ENCODE measurements at regions not wholly inside any gene's neighbourhood (a gene's known extent, or its start where the extent isn't known, plus 50 kb on each side); places are given as distances from the start of the nearest gene placed in this dataset.
"Not testable (repeated sequence)": the region's sequence is repeated elsewhere in the genome, so short reads cannot be mapped to it uniquely, and the experiment has no call there.

GRCh38 chrY:7416406-7416805 lies 504.9 kb upstream of the AMELY start:
- DNase-seq (ENCODE audit: low read depth, low spot score): no peak
- ChIA-PET CTCF (no interaction called here), POLR2A (no interaction called here)
- Histone ChIP-seq H3K27ac (ENCODE audit: low read depth, low read length) (no peak overlapping the region), H3K4me3 (ENCODE audit: low read depth, low read length) (no peak overlapping the region), H3K9me3 (ENCODE audit: control insufficient read depth, insufficient read depth, low read length) (no peaks in the 10 kb centered on the region), H3K27me3 (ENCODE audit: control insufficient read depth, insufficient read depth, low read length) (no peaks in the 10 kb centered on the region)
- no peak for TF ChIP-seq CTCF (IDR thresholded peaks at IDR 0.05; ENCODE audit: low read depth, low read length)

- H3K4me3 ChIP-seq (ENCODE audit: low read depth, low read length): no peak overlapping the region
- CTCF ChIA-PET: no interaction called here
- DNase-seq (ENCODE audit: low read depth, low spot score): no peak
Measured at GRCh38 chrY:7415157-7415633, 503.6 kb upstream of the AMELY start.

DNA sequence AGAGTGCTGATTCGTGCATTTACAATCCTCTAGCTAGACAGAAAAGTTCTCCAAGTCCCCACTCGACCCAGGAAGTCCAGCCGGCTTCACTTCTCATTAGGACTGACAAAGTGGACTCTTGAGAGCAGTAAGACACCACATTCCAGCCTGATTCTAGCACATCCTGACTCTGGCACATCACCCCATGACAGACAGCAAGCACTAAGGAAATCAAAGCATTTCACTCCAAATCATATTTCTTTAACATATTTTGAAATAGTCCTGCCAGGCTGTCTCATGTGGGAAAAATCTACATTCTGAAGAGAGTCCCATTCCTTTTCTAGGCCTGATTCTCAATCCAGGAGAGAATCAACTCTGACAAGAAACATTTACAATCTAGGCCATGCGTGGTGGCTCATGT lies 478.5 kb upstream of the AMELY start:
- peaks cover 9% of the 10 kb centered on the region; the same call in 1 of the 2 replicates for H3K9me3 ChIP-seq (ENCODE audit: control insufficient read depth, insufficient read depth, low read length)
- no peak for TF ChIP-seq CTCF (IDR thresholded peaks at IDR 0.05; ENCODE audit: low read depth, low read length)
- CTCF ChIA-PET: no interaction called here
- no peak overlapping the region for H3K4me3 ChIP-seq (ENCODE audit: low read depth, low read length)
- POLR2A ChIA-PET: no interaction called here
- DNase-seq (ENCODE audit: low read depth, low spot score): no peak
- H3K27ac ChIP-seq (ENCODE audit: low read depth, low read length): no peak overlapping the region
- no peaks in the 10 kb centered on the region for H3K27me3 ChIP-seq (ENCODE audit: control insufficient read depth, insufficient read depth, low read length)

More at GRCh38 chrY:7415157-7415633, 503.6 kb upstream of the AMELY start:
- Histone ChIP-seq H3K27ac (ENCODE audit: low read depth, low read length) (no peak overlapping the region), H3K27me3 (ENCODE audit: control insufficient read depth, insufficient read depth, low read length) (no peaks in the 10 kb centered on the region), H3K9me3 (ENCODE audit: control insufficient read depth, insufficient read depth, low read length) (no peaks in the 10 kb centered on the region)
- TF ChIP-seq CTCF (IDR thresholded peaks at IDR 0.05; ENCODE audit: low read depth, low read length): no peak
- POLR2A ChIA-PET: no interaction called here

DNA sequence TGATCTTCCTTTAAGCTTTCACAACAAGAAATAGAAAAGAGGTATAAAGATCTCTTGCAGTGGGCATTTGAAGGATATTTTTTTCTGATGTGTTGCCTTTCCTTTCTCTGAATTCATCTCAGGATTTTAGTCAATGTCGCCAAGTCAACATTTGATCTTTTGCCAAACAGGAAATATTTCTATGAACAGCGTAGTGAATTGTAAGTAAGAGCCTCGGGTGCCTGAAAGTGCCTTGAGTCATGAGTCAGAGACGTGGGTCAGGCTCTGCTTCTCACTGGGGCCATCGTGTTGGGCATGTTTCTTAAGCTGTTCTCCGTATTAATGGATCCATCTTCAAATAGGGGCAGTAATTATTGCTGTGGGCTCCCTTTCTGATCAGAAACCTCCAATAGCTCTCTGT lies 471.4 kb upstream of the AMELY start:
- no peak for DNase-seq (ENCODE audit: low read depth, low spot score)
- POLR2A ChIA-PET: no interaction called here
- Histone ChIP-seq H3K9me3 (ENCODE audit: control insufficient read depth, insufficient read depth, low read length) (no peaks in the 10 kb centered on the region), H3K27ac (ENCODE audit: low read depth, low read length) (no peak overlapping the region), H3K4me3 (ENCODE audit: low read depth, low read length) (no peak overlapping the region), H3K27me3 (ENCODE audit: control insufficient read depth, insufficient read depth, low read length) (no peaks in the 10 kb centered on the region)
- TF ChIP-seq CTCF (IDR thresholded peaks at IDR 0.05; ENCODE audit: low read depth, low read length): no peak
- CTCF ChIA-PET: no interaction called here

DNA sequence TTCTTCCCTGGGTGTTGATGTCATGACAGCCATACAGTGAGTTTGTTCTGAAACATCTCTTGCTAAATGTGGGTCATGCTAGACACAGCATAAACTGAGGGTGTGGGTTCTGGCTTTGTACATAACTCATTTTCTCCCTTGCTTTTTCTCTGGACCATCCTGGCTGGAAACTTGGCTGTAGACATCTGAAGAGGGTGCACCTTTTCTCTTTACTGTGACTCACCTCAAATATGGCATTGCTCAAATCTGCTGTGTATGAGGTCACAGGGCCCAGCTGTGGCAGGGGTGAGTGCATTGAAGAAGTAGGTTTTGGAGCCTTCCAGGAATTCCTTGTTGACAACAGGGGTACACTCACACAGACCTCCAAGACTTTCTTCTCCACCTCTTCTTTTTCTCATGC lies 465.5 kb upstream of the AMELY start:
- no peak for TF ChIP-seq CTCF (IDR thresholded peaks at IDR 0.05; ENCODE audit: low read depth, low read length)
- ChIA-PET POLR2A (no interaction called here), CTCF (no interaction called here)
- H3K27ac ChIP-seq (ENCODE audit: low read depth, low read length): no peak overlapping the region
- H3K27me3 ChIP-seq (ENCODE audit: control insufficient read depth, insufficient read depth, low read length): no peaks in the 10 kb centered on the region
- DNase-seq (ENCODE audit: low read depth, low spot score): no peak
- H3K9me3 ChIP-seq (ENCODE audit: control insufficient read depth, insufficient read depth, low read length): no peaks in the 10 kb centered on the region
- no peak overlapping the region for H3K4me3 ChIP-seq (ENCODE audit: low read depth, low read length)

- CTCF ChIA-PET; H3K27me3 ChIP-seq (ENCODE audit: control insufficient read depth, insufficient read depth, low read length); POLR2A ChIA-PET; DNase-seq (ENCODE audit: low read depth, low spot score); H3K9me3 ChIP-seq (ENCODE audit: control insufficient read depth, insufficient read depth, low read length); H3K4me3 ChIP-seq (ENCODE audit: low read depth, low read length): not testable (repeated sequence)
- H3K27ac ChIP-seq (ENCODE audit: low read depth, low read length): peak overlapping the region; percentile 47
Measured at GRCh38 chrY:7374485-7374884, 462.9 kb upstream of the AMELY start.

GRCh38 chrY:7371953-7372352 lies 460.4 kb upstream of the AMELY start:
- H3K9me3 ChIP-seq (ENCODE audit: control insufficient read depth, insufficient read depth, low read length); H3K27me3 ChIP-seq (ENCODE audit: control insufficient read depth, insufficient read depth, low read length); DNase-seq (ENCODE audit: low read depth, low spot score); POLR2A ChIA-PET; H3K27ac ChIP-seq (ENCODE audit: low read depth, low read length); H3K4me3 ChIP-seq (ENCODE audit: low read depth, low read length); CTCF ChIA-PET: not testable (repeated sequence)

GRCh38 chrY:7371026-7371425 lies 459.5 kb upstream of the AMELY start:
- CTCF ChIA-PET; H3K27me3 ChIP-seq (ENCODE audit: control insufficient read depth, insufficient read depth, low read length); H3K9me3 ChIP-seq (ENCODE audit: control insufficient read depth, insufficient read depth, low read length); H3K4me3 ChIP-seq (ENCODE audit: low read depth, low read length); H3K27ac ChIP-seq (ENCODE audit: low read depth, low read length); DNase-seq (ENCODE audit: low read depth, low spot score): not testable (repeated sequence)
- POLR2A ChIA-PET: interaction anchor here (1.2 kb wide), 1 partner anchor 63 kb away, joined by 5 read pairs; no protein-coding TSS in a partner anchor
